ENCODE measurements at regions not wholly inside any gene's neighbourhood (a gene's known extent, or its start where the extent isn't known, plus 50 kb on each side); places are given as distances from the start of the nearest gene placed in this dataset.

DNA sequence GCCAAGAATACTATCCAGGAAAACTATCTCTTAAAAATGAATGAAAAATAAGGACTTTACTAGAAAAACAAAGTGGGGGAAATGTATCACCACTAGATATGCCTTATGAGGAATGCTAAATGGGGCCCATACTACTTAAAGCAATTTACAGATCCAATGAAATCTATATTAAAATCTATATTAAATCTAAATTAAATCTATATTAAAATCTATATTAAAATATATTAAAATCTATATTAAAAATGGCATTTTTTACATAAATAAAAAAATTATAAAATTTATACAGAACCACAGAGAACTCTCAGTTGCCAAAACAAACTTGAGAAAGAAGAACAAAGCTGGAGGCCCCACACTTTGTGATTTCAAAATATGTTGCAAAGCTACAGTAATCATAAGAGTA, 234.5 kb downstream of the RPL10L start:
- ChIA-PET CTCF (no interaction called here), POLR2A (no interaction called here), RAD21 (ENCODE audit: low non-redundant PET in 1 of 2, low total read pairs in 2 of 2, uncharacterized antibody in 2 of 2, unreplicated experiment in 2 of 2) (no interaction called here)
- Histone ChIP-seq H3K4me2 (ENCODE audit: low read length) (no peak overlapping the region), H3K27ac (ENCODE audit: low read depth, low read length) (no peak overlapping the region), H3K27me3 (ENCODE audit: insufficient read depth, low read length) (no peaks in the 10 kb centered on the region), H3K4me1 (ENCODE audit: control insufficient read depth in 1 of 2, insufficient read depth in 2 of 2, low read length in 2 of 2) (no peaks in the 10 kb centered on the region), H3K36me3 (ENCODE audit: control insufficient read depth in 1 of 2, insufficient read depth in 2 of 2, low read length in 2 of 2) (no peaks in the 10 kb centered on the region), H2AFZ (ENCODE audit: low read depth, low read length, poor library complexity, severe bottlenecking) (no peak overlapping the region), H3K9me2 (ENCODE audit: insufficient read depth) (no peaks in the 10 kb centered on the region), H3K4me3 (replicated peaks in 1 of 2; ENCODE audit: low read depth in 1 of 2, low read length in 2 of 2) (no peak overlapping the region), H3K9me3 (ENCODE audit: control insufficient read depth in 1 of 2, insufficient read depth in 1 of 2, low read depth in 1 of 2, low read length in 2 of 2) (peaks cover 0 to 5% of the 10 kb centered on the region in 2 experiments; a peak in 1 of 4 replicates), H4K20me1 (ENCODE audit: insufficient read depth) (no peaks in the 10 kb centered on the region; the same call in 1 of the 2 replicates), H3K9ac (ENCODE audit: low read length) (no peak overlapping the region), H3K79me2 (ENCODE audit: insufficient read depth, low read length) (no peaks in the 10 kb centered on the region)
- intact Hi-C loops (cut with micrococcal nuclease) = no loop called here
- TF ChIP-seq TCF7L2 (IDR thresholded peaks at IDR 0.05; ENCODE audit: borderline replicate concordance, extremely low read depth, insufficient read depth, insufficient read length) = no peak
- TF ChIP-seq JUND (IDR thresholded peaks at IDR 0.05) = no peak
- no peak for TF ChIP-seq EGR1 (IDR thresholded peaks at IDR 0.05; ENCODE audit: low read depth)
- TF ChIP-seq POLR2AphosphoS5 (IDR thresholded peaks at IDR 0.05; ENCODE audit: low read depth, low read length) = no peak
- no peak for TF ChIP-seq ELF1 (IDR thresholded peaks at IDR 0.05; ENCODE audit: borderline replicate concordance, low read depth)
- no peak for TF ChIP-seq EZH2phosphoT487 (IDR thresholded peaks at IDR 0.05; ENCODE audit: borderline replicate concordance)
- TF ChIP-seq SIN3A (IDR thresholded peaks at IDR 0.05; ENCODE audit: low read depth) = no peak
- no peak for TF ChIP-seq EZH2 (IDR thresholded peaks at IDR 0.05)
- no peak for TF ChIP-seq SP1 (IDR thresholded peaks at IDR 0.05; ENCODE audit: low read depth)
- no peak for TF ChIP-seq ZNF274 (IDR thresholded peaks at IDR 0.05; ENCODE audit: low read depth, low read length)
- no peak for TF ChIP-seq FOSL1 (IDR thresholded peaks at IDR 0.05; ENCODE audit: low read depth)
- TF ChIP-seq ATF3 (IDR thresholded peaks at IDR 0.05) = no peak
- TF ChIP-seq, protein P1, sequence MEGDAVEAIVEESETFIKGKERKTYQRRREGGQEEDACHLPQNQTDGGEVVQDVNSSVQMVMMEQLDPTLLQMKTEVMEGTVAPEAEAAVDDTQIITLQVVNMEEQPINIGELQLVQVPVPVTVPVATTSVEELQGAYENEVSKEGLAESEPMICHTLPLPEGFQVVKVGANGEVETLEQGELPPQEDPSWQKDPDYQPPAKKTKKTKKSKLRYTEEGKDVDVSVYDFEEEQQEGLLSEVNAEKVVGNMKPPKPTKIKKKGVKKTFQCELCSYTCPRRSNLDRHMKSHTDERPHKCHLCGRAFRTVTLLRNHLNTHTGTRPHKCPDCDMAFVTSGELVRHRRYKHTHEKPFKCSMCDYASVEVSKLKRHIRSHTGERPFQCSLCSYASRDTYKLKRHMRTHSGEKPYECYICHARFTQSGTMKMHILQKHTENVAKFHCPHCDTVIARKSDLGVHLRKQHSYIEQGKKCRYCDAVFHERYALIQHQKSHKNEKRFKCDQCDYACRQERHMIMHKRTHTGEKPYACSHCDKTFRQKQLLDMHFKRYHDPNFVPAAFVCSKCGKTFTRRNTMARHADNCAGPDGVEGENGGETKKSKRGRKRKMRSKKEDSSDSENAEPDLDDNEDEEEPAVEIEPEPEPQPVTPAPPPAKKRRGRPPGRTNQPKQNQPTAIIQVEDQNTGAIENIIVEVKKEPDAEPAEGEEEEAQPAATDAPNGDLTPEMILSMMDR (IDR thresholded peaks at IDR 0.05 in 2 of 3, conservative IDR thresholded peaks at IDR 0.05 in 1 of 3; ENCODE audit: borderline replicate concordance in 1 of 3, insufficient read depth in 1 of 3, low read depth in 2 of 3, low read length in 2 of 3) = no peak
- TF ChIP-seq ZBTB33 (IDR thresholded peaks at IDR 0.05; ENCODE audit: extremely low read depth, insufficient replicate concordance, low read length) = no peak
- TF ChIP-seq MAX (IDR thresholded peaks at IDR 0.05) = no peak
- no peak for TF ChIP-seq RAD21 (IDR thresholded peaks at IDR 0.05; ENCODE audit: low read depth)
- TF ChIP-seq ZFX (IDR thresholded peaks at IDR 0.05) = no peak
- no peak for TF ChIP-seq CEBPB (IDR thresholded peaks at IDR 0.05; ENCODE audit: low read depth)
- no peak for ATAC-seq
- no TSS peak for BruUV-seq (replicated peaks)
- DNase-seq (ENCODE audit: low read depth, low spot score) = no peak

All from HCT116 (cell line).